MM.1S (cell line): ENCODE measurements at regions not wholly inside any gene's neighbourhood (a gene's known extent, or its start where the extent isn't known, plus 50 kb on each side); places are given as distances from the start of the nearest gene placed in this dataset.

Experiments
- DNase-seq: peaks from one replicate; pipeline ENCODE4 v3.0.0-alpha.2; 2015
- H2AFZ ChIP-seq: fragments of 300-600 bp; sonication (generic); 2 replicates; pipeline ENCODE4 v1.6.0; 2016; ENCODE audit warnings: antibody characterized with exemption, low read length
- H3F3A ChIP-seq: fragments of 300-600 bp; sonication (generic); 2 replicates; pipeline ENCODE4 v1.6.1; 2016; ENCODE audit warnings: mild to moderate bottlenecking, antibody characterized with exemption, low read length, moderate library complexity, mixed read lengths; ENCODE audit not compliant: insufficient read depth
- H3K27ac ChIP-seq: fragments of 300-600 bp; sonication (generic); 2 replicates; pipeline ENCODE4 v1.5.1; 2016; ENCODE audit warnings: mild to moderate bottlenecking, low read length
- H3K27me3 ChIP-seq: fragments of 300-600 bp; sonication (generic); replicated peaks from 2 replicates; pipeline ENCODE4 v1.6.0; 2016; ENCODE audit warnings: low read length; ENCODE audit not compliant: insufficient read depth
- H3K36me3 ChIP-seq: fragments of 300-600 bp; sonication (generic); replicated peaks from 2 replicates; pipeline ENCODE4 v1.6.1; 2016; ENCODE audit warnings: mild to moderate bottlenecking, low read length, mixed read lengths; ENCODE audit not compliant: insufficient read depth
- H3K4me1 ChIP-seq: fragments of 300-600 bp; sonication (generic); 2 replicates; pipeline ENCODE4 v1.6.1; 2016; ENCODE audit warnings: low read length, mixed read lengths
- H3K4me2 ChIP-seq: fragments of 300-600 bp; sonication (generic); 2 replicates; pipeline ENCODE4 v1.6.0; 2016; ENCODE audit warnings: low read depth, low read length
- H3K4me3 ChIP-seq: fragments of 300-600 bp; sonication (generic); 2 replicates; pipeline ENCODE4 v1.5.1; 2016; ENCODE audit warnings: low read length, mixed read lengths
- H3K79me2 ChIP-seq: fragments of 300-600 bp; sonication (generic); 2 replicates; pipeline ENCODE4 v1.6.1; 2016; ENCODE audit warnings: mixed run types, low read length, mixed read lengths
- H3K9ac ChIP-seq: fragments of 300-600 bp; sonication (generic); 2 replicates; pipeline ENCODE4 v1.6.1; 2016; ENCODE audit warnings: low read length, mixed read lengths
- H3K9me2 ChIP-seq: fragments of 300-600 bp; sonication (generic); replicated peaks from 2 replicates; pipeline ENCODE4 v1.6.1; 2016; ENCODE audit warnings: mild to moderate bottlenecking, low read length, mixed read lengths; ENCODE audit not compliant: insufficient read depth
- H3K9me3 ChIP-seq: fragments of 300-600 bp; sonication (generic); replicated peaks from 2 replicates; pipeline ENCODE4 v1.6.1; 2016; ENCODE audit warnings: mild to moderate bottlenecking, low read length, mixed read lengths; ENCODE audit not compliant: insufficient read depth
- H4K20me1 ChIP-seq: fragments of 300-600 bp; sonication (generic); 2 replicates; pipeline ENCODE4 v1.6.1; 2016; ENCODE audit warnings: mild to moderate bottlenecking, low read length, moderate library complexity, mixed read lengths; ENCODE audit not compliant: insufficient read depth
- EZH2 ChIP-seq: fragments of 300-600 bp; sonication (generic); optimal IDR thresholded peaks from 2 replicates; pipeline ENCODE3; 2017; ENCODE audit warnings: low read depth, mild to moderate bottlenecking, antibody characterized with exemption, low read length, mixed read lengths
- EZH2phosphoT487 ChIP-seq: fragments of 300-600 bp; sonication (generic); IDR thresholded peaks from 2 replicates; pipeline ENCODE4 v1.6.1; 2018; ENCODE audit warnings: antibody characterized with exemption, low read length
- TF ChIP-seq, protein P1 (sequence below): fragments of 300-600 bp; sonication (generic); IDR thresholded peaks from 2 replicates; pipeline ENCODE4 v1.5.1; 2016; ENCODE audit warnings: antibody characterized with exemption, low read length, mixed read lengths

DNA sequence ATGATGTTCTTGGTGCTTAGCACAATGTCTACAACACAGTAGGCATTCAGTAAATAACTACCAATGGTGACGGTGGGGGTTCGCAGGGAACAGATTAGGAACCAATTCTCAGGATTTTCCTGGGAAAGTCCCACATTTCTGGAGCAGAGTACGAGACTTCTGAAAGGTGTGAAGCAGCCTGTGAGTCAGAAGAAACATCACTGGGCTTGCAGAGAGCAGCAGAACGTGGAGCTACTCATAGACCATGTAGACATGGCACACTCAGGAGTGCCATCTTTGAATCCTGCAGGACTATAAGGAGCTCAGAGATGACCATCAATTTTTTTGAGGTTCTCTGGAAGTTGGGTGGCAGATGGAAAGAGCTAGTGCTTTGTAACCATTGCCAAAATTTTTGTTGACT lies 106.6 kb upstream of the ANKRD55 start:
- Histone ChIP-seq H3K9me3 (no peaks in the 10 kb centered on the region), H3K27me3 (no peaks in the 10 kb centered on the region), H3K4me3 (no peak overlapping the region), H3K9ac (no peak overlapping the region), H3K27ac (no peak overlapping the region), H4K20me1 (no peaks in the 10 kb centered on the region), H3K79me2 (no peaks in the 10 kb centered on the region), H3K4me1 (no peaks in the 10 kb centered on the region), H3F3A (no peaks in the 10 kb centered on the region), H3K9me2 (no peaks in the 10 kb centered on the region), H2AFZ (no peak overlapping the region), H3K4me2 (no peak overlapping the region), H3K36me3 (no peaks in the 10 kb centered on the region)
- TF ChIP-seq EZH2 (no peak), EZH2phosphoT487 (no peak)
- TF ChIP-seq, protein P1, sequence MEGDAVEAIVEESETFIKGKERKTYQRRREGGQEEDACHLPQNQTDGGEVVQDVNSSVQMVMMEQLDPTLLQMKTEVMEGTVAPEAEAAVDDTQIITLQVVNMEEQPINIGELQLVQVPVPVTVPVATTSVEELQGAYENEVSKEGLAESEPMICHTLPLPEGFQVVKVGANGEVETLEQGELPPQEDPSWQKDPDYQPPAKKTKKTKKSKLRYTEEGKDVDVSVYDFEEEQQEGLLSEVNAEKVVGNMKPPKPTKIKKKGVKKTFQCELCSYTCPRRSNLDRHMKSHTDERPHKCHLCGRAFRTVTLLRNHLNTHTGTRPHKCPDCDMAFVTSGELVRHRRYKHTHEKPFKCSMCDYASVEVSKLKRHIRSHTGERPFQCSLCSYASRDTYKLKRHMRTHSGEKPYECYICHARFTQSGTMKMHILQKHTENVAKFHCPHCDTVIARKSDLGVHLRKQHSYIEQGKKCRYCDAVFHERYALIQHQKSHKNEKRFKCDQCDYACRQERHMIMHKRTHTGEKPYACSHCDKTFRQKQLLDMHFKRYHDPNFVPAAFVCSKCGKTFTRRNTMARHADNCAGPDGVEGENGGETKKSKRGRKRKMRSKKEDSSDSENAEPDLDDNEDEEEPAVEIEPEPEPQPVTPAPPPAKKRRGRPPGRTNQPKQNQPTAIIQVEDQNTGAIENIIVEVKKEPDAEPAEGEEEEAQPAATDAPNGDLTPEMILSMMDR, result no peak
- DNase-seq, result no peak

DNA sequence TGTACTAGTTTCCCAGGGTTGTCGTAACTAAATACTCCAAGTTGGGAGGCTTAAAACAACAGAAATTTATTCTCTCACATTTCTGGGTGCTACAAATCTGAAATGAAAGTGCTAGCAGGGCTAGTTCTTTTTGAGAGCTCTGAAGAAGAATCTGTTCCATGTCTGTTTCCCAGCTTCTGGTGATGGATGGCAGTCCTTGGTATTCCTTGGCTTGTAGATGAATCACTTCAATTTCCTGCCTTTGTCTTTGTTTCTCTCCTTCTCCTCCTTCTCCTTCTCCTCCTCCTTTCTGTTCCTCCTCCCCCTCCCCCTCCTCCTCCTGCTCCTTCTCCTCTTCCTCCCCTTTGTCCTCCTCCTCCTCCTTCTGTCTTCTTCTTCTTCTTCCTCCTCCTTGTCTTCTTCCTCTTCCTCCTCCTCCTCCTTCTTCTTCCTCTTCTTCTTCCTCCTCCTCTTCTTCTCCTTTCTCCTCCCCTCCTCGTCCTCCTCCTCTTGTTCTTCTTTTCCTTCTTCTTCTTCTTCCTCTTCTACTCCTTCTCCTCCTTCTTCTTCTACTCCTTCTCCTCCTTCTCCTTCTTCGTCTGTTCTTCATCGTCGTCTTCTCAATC lies 104.7 kb upstream of the ANKRD55 start:
- Histone ChIP-seq H2AFZ (no peak overlapping the region), H3K9ac (no peak overlapping the region), H4K20me1 (no peaks in the 10 kb centered on the region), H3K27ac (no peak overlapping the region), H3K4me2 (no peak overlapping the region), H3K9me2 (no peaks in the 10 kb centered on the region), H3K79me2 (no peaks in the 10 kb centered on the region), H3K27me3 (no peaks in the 10 kb centered on the region), H3K36me3 (no peaks in the 10 kb centered on the region), H3F3A (no peaks in the 10 kb centered on the region), H3K9me3 (no peaks in the 10 kb centered on the region), H3K4me1 (no peaks in the 10 kb centered on the region), H3K4me3 (no peak overlapping the region)
- TF ChIP-seq, protein P1, result no peak
- DNase-seq, result no peak

DNA sequence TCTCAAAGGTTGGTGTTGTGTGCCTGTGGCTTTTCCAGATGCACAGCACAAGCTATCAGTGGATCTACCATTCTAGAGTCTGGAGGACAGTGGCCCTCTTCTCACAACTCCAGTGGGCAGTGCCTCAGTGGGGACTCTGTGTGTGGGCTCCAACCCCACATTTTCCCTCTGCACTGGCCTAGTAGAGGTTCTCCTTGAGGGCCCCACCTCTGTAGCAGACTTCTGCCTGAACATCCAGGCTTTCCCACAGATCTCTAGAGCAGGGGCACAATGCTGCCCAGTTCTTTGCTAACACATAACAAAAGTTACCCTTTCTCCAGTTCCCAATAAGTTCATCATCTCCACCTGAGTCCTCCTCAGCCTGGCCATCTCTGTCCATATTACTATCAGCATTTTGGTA lies 102.1 kb upstream of the ANKRD55 start:
- no peaks in the 10 kb centered on the region for H3K27me3 ChIP-seq
- no peaks in the 10 kb centered on the region for H4K20me1 ChIP-seq
- H3K4me1 ChIP-seq, result peaks cover 11% of the 10 kb centered on the region
- H3K27ac ChIP-seq, result no peak overlapping the region
- TF ChIP-seq, protein P1, result no peak
- TF ChIP-seq EZH2phosphoT487 (no peak), EZH2 (no peak)
- no peaks in the 10 kb centered on the region for H3K9me3 ChIP-seq
- H2AFZ ChIP-seq, result no peak overlapping the region
- no peak overlapping the region for H3K4me2 ChIP-seq
- H3K9ac ChIP-seq, result no peak overlapping the region
- DNase-seq, result no peak
- H3K36me3 ChIP-seq, result no peaks in the 10 kb centered on the region
- H3K4me3 ChIP-seq, result no peak overlapping the region
- H3F3A ChIP-seq, result peaks cover 6% of the 10 kb centered on the region
- no peaks in the 10 kb centered on the region for H3K9me2 ChIP-seq
- H3K79me2 ChIP-seq, result no peaks in the 10 kb centered on the region
